HCT116 (cell line): ENCODE measurements at regions not wholly inside any gene's neighbourhood (a gene's known extent, or its start where the extent isn't known, plus 50 kb on each side); places are given as distances from the start of the nearest gene placed in this dataset.

Source experiments
- ATAC-seq: fragments of 200-7000 bp; cut with Tn5 transposase; 2 replicates; pipeline ENCODE4 v1.9.1; 2020; ENCODE audit warnings: mild to moderate bottlenecking, moderate library complexity
- BruUV-seq: library from RNA; stranded (reverse); fragments of 400-500 nt; replicated peaks from 2 replicates; lab custom pipeline; 2021; lab: Mats Ljungman, UMichigan
- CTCF ChIA-PET: fragments of 300-600 bp; sonication (Branson Sonifier 250); formaldehyde crosslinking; loops from one replicate; lab custom pipeline; 2021; ENCODE audit warnings: antibody characterized with exemption; lab: Charles Lee
- POLR2A ChIA-PET: fragments of 300-600, 350-600 bp; sonication (Branson Sonifier 250); formaldehyde crosslinking; loops from one replicate; lab custom pipeline; 2021; ENCODE audit warnings: antibody characterized with exemption; lab: Charles Lee
- RAD21 ChIA-PET, 2 experiments: fragments of 300-600 bp; sonication (Branson Sonifier 250); formaldehyde crosslinking; loops; one replicate each; lab custom pipeline; 2023; ENCODE audit warnings: low total read pairs in 2 of 2; ENCODE audit not compliant: uncharacterized antibody in 2 of 2, unreplicated experiment in 2 of 2, low non-redundant PET in 1 of 2; lab: Charles Lee
- DNase-seq: peaks from one replicate; pipeline ENCODE4 v3.0.0-alpha.2; 2010; ENCODE audit warnings: low read depth, low spot score
- H2AFZ ChIP-seq: fragments of 200-600 bp; shearing (Covaris generic), sonication (generic); 2 replicates; pipeline ENCODE4 v1.6.1; 2017; ENCODE audit warnings: low read depth, mixed run types, mixed read lengths, antibody characterized with exemption, low read length; ENCODE audit not compliant: poor library complexity, severe bottlenecking
- H3K27ac ChIP-seq: 2 replicates; pipeline ENCODE4 v1.5.1; 2012; ENCODE audit warnings: low read depth, low read length
- H3K27me3 ChIP-seq: fragments of 200-600 bp; sonication (generic); 2 replicates; pipeline ENCODE4 v1.6.1; 2016; ENCODE audit warnings: mixed run types, low read length, mixed read lengths; ENCODE audit not compliant: insufficient read depth
- H3K36me3 ChIP-seq, 2 experiments: fragments of 200-500 bp in 1 of 2; fragments of 200-600 bp in 1 of 2; sonication (Bioruptor generic) in 1 of 2; sonication (generic) in 1 of 2; 2 replicates each; pipeline versions ENCODE4 v1.5.1 to v1.6.1; 2014 to 2016; ENCODE audit warnings: low read length in 2 of 2, inconsistent platforms in 1 of 2, mixed read lengths in 1 of 2, mixed run types in 1 of 2; ENCODE audit not compliant: insufficient read depth in 2 of 2, control insufficient read depth in 1 of 2
- H3K4me1 ChIP-seq, 2 experiments: fragments of 200-600 bp in 1 of 2; sonication (generic) in 1 of 2; 2 replicates each; pipeline versions ENCODE4 v1.5.1 to v1.6.1; 2012 to 2017; ENCODE audit warnings: low read length in 2 of 2, inconsistent platforms in 1 of 2, mild to moderate bottlenecking in 1 of 2, mixed read lengths in 1 of 2, mixed run types in 1 of 2, moderate library complexity in 1 of 2; ENCODE audit not compliant: insufficient read depth in 2 of 2, control insufficient read depth in 1 of 2
- H3K4me2 ChIP-seq: fragments of 200-600 bp; sonication (generic); 2 replicates; pipeline ENCODE4 v1.6.1; 2017; ENCODE audit warnings: mixed run types, low read length, mixed read lengths
- H3K4me3 ChIP-seq, 2 experiments: fragments of 200-600 bp in 1 of 2; sonication (generic) in 1 of 2; replicated peaks in 1 of 2; 2 replicates each; pipeline ENCODE4 v1.5.1; 2011 to 2016; ENCODE audit warnings: low read length in 2 of 2, control low read depth in 1 of 2, low read depth in 1 of 2, mild to moderate bottlenecking in 1 of 2, mixed read lengths in 1 of 2, mixed run types in 1 of 2
- H3K79me2 ChIP-seq: fragments of 200-600 bp; sonication (generic); 2 replicates; pipeline ENCODE4 v1.6.1; 2017; ENCODE audit warnings: mild to moderate bottlenecking, mixed run types, low read length, moderate library complexity, mixed read lengths; ENCODE audit not compliant: insufficient read depth
- H3K9ac ChIP-seq: fragments of 200-600 bp; sonication (generic); 2 replicates; pipeline ENCODE4 v1.6.1; 2016; ENCODE audit warnings: low read length, mixed read lengths
- H3K9me2 ChIP-seq: fragments of 200-600 bp; sonication (generic), shearing (Covaris generic); 2 replicates; pipeline ENCODE4 v1.6.1; 2017; ENCODE audit warnings: mixed run types, mild to moderate bottlenecking, moderate library complexity; ENCODE audit not compliant: insufficient read depth
- H3K9me3 ChIP-seq, 2 experiments: fragments of 200-500 bp in 1 of 2; fragments of 200-600 bp in 1 of 2; sonication (Bioruptor generic) in 1 of 2; sonication (generic) in 1 of 2; 2 replicates each; pipeline ENCODE4 v1.6.1; 2014 to 2017; ENCODE audit warnings: low read length in 2 of 2, mixed read lengths in 2 of 2, inconsistent platforms in 1 of 2, low read depth in 1 of 2, mild to moderate bottlenecking in 1 of 2, mixed run types in 1 of 2, moderate library complexity in 1 of 2; ENCODE audit not compliant: control insufficient read depth in 1 of 2, insufficient read depth in 1 of 2
- H4K20me1 ChIP-seq: fragments of 200-600 bp; sonication (generic), shearing (Covaris generic); 2 replicates; pipeline ENCODE4 v1.6.1; 2017; ENCODE audit warnings: mixed run types, mild to moderate bottlenecking, moderate library complexity; ENCODE audit not compliant: insufficient read depth
- CBX3 ChIP-seq: IDR thresholded peaks from 2 replicates; pipeline ENCODE4 v1.6.1; 2012; ENCODE audit warnings: low read depth
- EGR1 ChIP-seq: IDR thresholded peaks from 2 replicates; pipeline ENCODE4 v1.6.1; 2012; ENCODE audit warnings: low read depth
- EZH2 ChIP-seq: fragments of 200-600 bp; sonication (generic); IDR thresholded peaks from 2 replicates; pipeline ENCODE4 v1.6.1; 2017; ENCODE audit warnings: antibody characterized with exemption, mixed run types
- EZH2phosphoT487 ChIP-seq: fragments of 200-600 bp; IDR thresholded peaks from 2 replicates; pipeline ENCODE4 v1.6.1; 2018; ENCODE audit warnings: antibody characterized with exemption, borderline replicate concordance
- FOSL1 ChIP-seq: IDR thresholded peaks from 2 replicates; pipeline ENCODE4 v1.6.1; 2012; ENCODE audit warnings: low read depth
- POLR2A ChIP-seq: IDR thresholded peaks from 2 replicates; pipeline ENCODE4 v1.7.0; 2011; ENCODE audit warnings: borderline replicate concordance; ENCODE audit not compliant: insufficient read depth, insufficient read length; ENCODE audit errors: extremely low read depth
- RAD21 ChIP-seq: IDR thresholded peaks from 2 replicates; pipeline ENCODE4 v1.6.1; 2012; ENCODE audit warnings: low read depth, mild to moderate bottlenecking
- SIN3A ChIP-seq: IDR thresholded peaks from 2 replicates; pipeline ENCODE4 v1.6.1; 2012; ENCODE audit warnings: low read depth
- SP1 ChIP-seq: IDR thresholded peaks from 2 replicates; pipeline ENCODE4 v1.6.1; 2012; ENCODE audit warnings: low read depth
- TCF7L2 ChIP-seq: IDR thresholded peaks from 2 replicates; pipeline ENCODE4 v1.7.0; 2011; ENCODE audit warnings: borderline replicate concordance, inconsistent platforms; ENCODE audit not compliant: insufficient read depth, insufficient read length; ENCODE audit errors: extremely low read depth
- YY1 ChIP-seq: IDR thresholded peaks from 2 replicates; pipeline ENCODE4 v1.6.1; 2011; ENCODE audit warnings: low read length, low read depth, moderate library complexity, mild to moderate bottlenecking; ENCODE audit not compliant: insufficient replicate concordance; ENCODE audit errors: extremely low read depth
- ZFX ChIP-seq: fragments of 450-650 bp; IDR thresholded peaks from 2 replicates; pipeline ENCODE4 v1.6.1; 2017
- intact Hi-C: fragments of 100-400 bp; cut with micrococcal nuclease; formaldehyde crosslinking; loops from 2 replicates; pipeline ENCODE4 v1.10.0; 2022
- TF ChIP-seq, protein P1 (sequence below): IDR thresholded peaks from 2 replicates; pipeline ENCODE4 v1.6.1; 2011; ENCODE audit warnings: mild to moderate bottlenecking, low read length, moderate library complexity; ENCODE audit not compliant: insufficient replicate concordance; ENCODE audit errors: extremely low read depth
- TF ChIP-seq, protein P2 (sequence below): IDR thresholded peaks from 2 replicates; pipeline ENCODE4 v1.6.1; 2012
- TF ChIP-seq, protein P3 (sequence below): IDR thresholded peaks from 2 replicates; pipeline ENCODE4 v1.6.1; 2012
- TF ChIP-seq, protein P4 (sequence below): IDR thresholded peaks from 2 replicates; pipeline ENCODE4 v1.6.1; 2012; ENCODE audit warnings: low read depth
- TF ChIP-seq, protein P5 (sequence below), 3 experiments: fragments of 200-600 bp in 1 of 3; sonication (generic) in 1 of 3; IDR thresholded peaks in 2 of 3; conservative IDR thresholded peaks in 1 of 3; 2 replicates each; pipeline ENCODE4 v1.5.1; 2012 to 2017; ENCODE audit warnings: low read depth in 2 of 3, low read length in 2 of 3, antibody characterized with exemption in 1 of 3, borderline replicate concordance in 1 of 3, control low read depth in 1 of 3, mild to moderate bottlenecking in 1 of 3, mixed read lengths in 1 of 3, mixed run types in 1 of 3, moderate library complexity in 1 of 3; ENCODE audit not compliant: insufficient read depth in 1 of 3

DNA sequence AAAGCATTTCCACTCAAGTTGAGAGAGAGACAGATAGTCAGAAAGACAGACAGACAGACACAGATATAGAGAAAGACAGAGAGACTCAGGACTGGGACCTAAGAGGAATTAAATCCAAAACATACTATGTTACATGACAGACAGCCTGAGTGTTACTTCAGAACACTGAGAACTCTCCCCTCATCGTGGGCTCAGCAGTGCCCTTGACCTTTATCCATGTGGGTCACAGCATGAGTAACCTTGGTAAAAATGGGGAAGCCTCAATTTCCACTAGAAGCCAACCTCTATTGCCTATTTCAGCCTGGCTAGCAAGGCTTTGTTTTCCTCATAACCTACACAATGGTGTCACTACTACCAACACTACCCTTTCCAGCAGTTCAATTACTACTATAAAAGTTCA, 81.9 kb upstream of the TRABD2B start:
- no peaks in the 10 kb centered on the region for H3K4me1 ChIP-seq
- no peak overlapping the region for H3K9ac ChIP-seq
- RAD21 ChIA-PET, result no interaction called here
- H2AFZ ChIP-seq, result no peak overlapping the region
- H3K4me3 ChIP-seq, result no peak overlapping the region
- POLR2A ChIA-PET, result no interaction called here
- no peak overlapping the region for H3K4me2 ChIP-seq
- no peak for DNase-seq
- intact Hi-C loops, result no loop called here
- TF ChIP-seq EZH2phosphoT487 (no peak), POLR2A (no peak), FOSL1 (no peak), YY1 (no peak), EGR1 (no peak), SP1 (no peak), TCF7L2 (no peak), RAD21 (no peak), ZFX (no peak), CBX3 (no peak), EZH2 (no peak), SIN3A (no peak)
- TF ChIP-seq, protein P1, sequence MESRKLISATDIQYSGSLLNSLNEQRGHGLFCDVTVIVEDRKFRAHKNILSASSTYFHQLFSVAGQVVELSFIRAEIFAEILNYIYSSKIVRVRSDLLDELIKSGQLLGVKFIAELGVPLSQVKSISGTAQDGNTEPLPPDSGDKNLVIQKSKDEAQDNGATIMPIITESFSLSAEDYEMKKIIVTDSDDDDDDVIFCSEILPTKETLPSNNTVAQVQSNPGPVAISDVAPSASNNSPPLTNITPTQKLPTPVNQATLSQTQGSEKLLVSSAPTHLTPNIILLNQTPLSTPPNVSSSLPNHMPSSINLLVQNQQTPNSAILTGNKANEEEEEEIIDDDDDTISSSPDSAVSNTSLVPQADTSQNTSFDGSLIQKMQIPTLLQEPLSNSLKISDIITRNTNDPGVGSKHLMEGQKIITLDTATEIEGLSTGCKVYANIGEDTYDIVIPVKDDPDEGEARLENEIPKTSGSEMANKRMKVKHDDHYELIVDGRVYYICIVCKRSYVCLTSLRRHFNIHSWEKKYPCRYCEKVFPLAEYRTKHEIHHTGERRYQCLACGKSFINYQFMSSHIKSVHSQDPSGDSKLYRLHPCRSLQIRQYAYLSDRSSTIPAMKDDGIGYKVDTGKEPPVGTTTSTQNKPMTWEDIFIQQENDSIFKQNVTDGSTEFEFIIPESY, result no peak
- TF ChIP-seq, protein P2, sequence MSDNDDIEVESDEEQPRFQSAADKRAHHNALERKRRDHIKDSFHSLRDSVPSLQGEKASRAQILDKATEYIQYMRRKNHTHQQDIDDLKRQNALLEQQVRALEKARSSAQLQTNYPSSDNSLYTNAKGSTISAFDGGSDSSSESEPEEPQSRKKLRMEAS, result no peak
- TF ChIP-seq, protein P3, sequence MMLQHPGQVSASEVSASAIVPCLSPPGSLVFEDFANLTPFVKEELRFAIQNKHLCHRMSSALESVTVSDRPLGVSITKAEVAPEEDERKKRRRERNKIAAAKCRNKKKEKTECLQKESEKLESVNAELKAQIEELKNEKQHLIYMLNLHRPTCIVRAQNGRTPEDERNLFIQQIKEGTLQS, result no peak
- TF ChIP-seq, protein P4, sequence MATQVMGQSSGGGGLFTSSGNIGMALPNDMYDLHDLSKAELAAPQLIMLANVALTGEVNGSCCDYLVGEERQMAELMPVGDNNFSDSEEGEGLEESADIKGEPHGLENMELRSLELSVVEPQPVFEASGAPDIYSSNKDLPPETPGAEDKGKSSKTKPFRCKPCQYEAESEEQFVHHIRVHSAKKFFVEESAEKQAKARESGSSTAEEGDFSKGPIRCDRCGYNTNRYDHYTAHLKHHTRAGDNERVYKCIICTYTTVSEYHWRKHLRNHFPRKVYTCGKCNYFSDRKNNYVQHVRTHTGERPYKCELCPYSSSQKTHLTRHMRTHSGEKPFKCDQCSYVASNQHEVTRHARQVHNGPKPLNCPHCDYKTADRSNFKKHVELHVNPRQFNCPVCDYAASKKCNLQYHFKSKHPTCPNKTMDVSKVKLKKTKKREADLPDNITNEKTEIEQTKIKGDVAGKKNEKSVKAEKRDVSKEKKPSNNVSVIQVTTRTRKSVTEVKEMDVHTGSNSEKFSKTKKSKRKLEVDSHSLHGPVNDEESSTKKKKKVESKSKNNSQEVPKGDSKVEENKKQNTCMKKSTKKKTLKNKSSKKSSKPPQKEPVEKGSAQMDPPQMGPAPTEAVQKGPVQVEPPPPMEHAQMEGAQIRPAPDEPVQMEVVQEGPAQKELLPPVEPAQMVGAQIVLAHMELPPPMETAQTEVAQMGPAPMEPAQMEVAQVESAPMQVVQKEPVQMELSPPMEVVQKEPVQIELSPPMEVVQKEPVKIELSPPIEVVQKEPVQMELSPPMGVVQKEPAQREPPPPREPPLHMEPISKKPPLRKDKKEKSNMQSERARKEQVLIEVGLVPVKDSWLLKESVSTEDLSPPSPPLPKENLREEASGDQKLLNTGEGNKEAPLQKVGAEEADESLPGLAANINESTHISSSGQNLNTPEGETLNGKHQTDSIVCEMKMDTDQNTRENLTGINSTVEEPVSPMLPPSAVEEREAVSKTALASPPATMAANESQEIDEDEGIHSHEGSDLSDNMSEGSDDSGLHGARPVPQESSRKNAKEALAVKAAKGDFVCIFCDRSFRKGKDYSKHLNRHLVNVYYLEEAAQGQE, result no peak
- TF ChIP-seq, protein P5, sequence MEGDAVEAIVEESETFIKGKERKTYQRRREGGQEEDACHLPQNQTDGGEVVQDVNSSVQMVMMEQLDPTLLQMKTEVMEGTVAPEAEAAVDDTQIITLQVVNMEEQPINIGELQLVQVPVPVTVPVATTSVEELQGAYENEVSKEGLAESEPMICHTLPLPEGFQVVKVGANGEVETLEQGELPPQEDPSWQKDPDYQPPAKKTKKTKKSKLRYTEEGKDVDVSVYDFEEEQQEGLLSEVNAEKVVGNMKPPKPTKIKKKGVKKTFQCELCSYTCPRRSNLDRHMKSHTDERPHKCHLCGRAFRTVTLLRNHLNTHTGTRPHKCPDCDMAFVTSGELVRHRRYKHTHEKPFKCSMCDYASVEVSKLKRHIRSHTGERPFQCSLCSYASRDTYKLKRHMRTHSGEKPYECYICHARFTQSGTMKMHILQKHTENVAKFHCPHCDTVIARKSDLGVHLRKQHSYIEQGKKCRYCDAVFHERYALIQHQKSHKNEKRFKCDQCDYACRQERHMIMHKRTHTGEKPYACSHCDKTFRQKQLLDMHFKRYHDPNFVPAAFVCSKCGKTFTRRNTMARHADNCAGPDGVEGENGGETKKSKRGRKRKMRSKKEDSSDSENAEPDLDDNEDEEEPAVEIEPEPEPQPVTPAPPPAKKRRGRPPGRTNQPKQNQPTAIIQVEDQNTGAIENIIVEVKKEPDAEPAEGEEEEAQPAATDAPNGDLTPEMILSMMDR (IDR thresholded peaks at IDR 0.05 in 2 of 3, conservative IDR thresholded peaks at IDR 0.05 in 1 of 3; ENCODE audit: borderline replicate concordance in 1 of 3, insufficient read depth in 1 of 3, low read depth in 2 of 3, low read length in 2 of 3), result no peak
- H3K9me2 ChIP-seq, result no peaks in the 10 kb centered on the region
- peaks cover 24% of the 10 kb centered on the region; the same call in 1 of the 2 replicates for H3K27me3 ChIP-seq
- H3K36me3 ChIP-seq, result no peaks in the 10 kb centered on the region
- H3K79me2 ChIP-seq, result no peaks in the 10 kb centered on the region
- CTCF ChIA-PET, result interaction anchor here (1.1 kb wide), 1 partner anchor 15 kb away, joined by 3 read pairs; no protein-coding TSS in a partner anchor
- no peak overlapping the region for H3K27ac ChIP-seq
- no TSS peak for BruUV-seq
- H4K20me1 ChIP-seq, result no peaks in the 10 kb centered on the region
- H3K9me3 ChIP-seq, result no peaks in the 10 kb centered on the region
- no peak for ATAC-seq
